ENCODE measurements at regions not wholly inside any gene's neighbourhood (a gene's known extent, or its start where the extent isn't known, plus 50 kb on each side); places are given as distances from the start of the nearest gene placed in this dataset.

GRCh38 chr3:23029001-23029400 is 174.1 kb upstream of the UBE2E2 start:
- no peak for TF ChIP-seq CTCF (conservative IDR thresholded peaks at IDR 0.05)
- peaks cover 8% of the 10 kb centered on the region for H3K9me3 Mint-ChIP-seq
- no peak for DNase-seq (ENCODE audit: extremely low spot score, unreplicated experiment)
- no peak overlapping the region for H3K27ac Mint-ChIP-seq
- H3K4me1 Mint-ChIP-seq (ENCODE audit: unreplicated experiment): no peaks in the 10 kb centered on the region
- no peak overlapping the region for H3K4me3 Mint-ChIP-seq
- no peaks in the 10 kb centered on the region for H3K36me3 Mint-ChIP-seq
- H3K27me3 Mint-ChIP-seq: peaks cover 9% of the 10 kb centered on the region

GRCh38 chr3:23035927-23036640 is 167.0 kb upstream of the UBE2E2 start:
- TF ChIP-seq CTCF (conservative IDR thresholded peaks at IDR 0.05): no peak
- Mint-ChIP-seq H3K4me3 (no peak overlapping the region), H3K4me1 (ENCODE audit: unreplicated experiment) (peaks cover 6% of the 10 kb centered on the region), H3K27me3 (peaks cover 5% of the 10 kb centered on the region), H3K27ac (no peak overlapping the region), H3K9me3 (peaks cover 15% of the 10 kb centered on the region), H3K36me3 (no peaks in the 10 kb centered on the region)
- DNase-seq (ENCODE audit: extremely low spot score, unreplicated experiment): no peak

- H3K9me3 Mint-ChIP-seq: peaks cover 15% of the 10 kb centered on the region
- H3K36me3 Mint-ChIP-seq: no peaks in the 10 kb centered on the region
- H3K4me1 Mint-ChIP-seq (ENCODE audit: unreplicated experiment): peaks cover 6% of the 10 kb centered on the region
- DNase-seq (ENCODE audit: extremely low spot score, unreplicated experiment): no peak
- no peak overlapping the region for H3K27ac Mint-ChIP-seq
- H3K4me3 Mint-ChIP-seq: no peak overlapping the region
- TF ChIP-seq CTCF (conservative IDR thresholded peaks at IDR 0.05): no peak
- peaks cover 5% of the 10 kb centered on the region for H3K27me3 Mint-ChIP-seq
Measured at GRCh38 chr3:23036728-23037127, 166.4 kb upstream of the UBE2E2 start.

GRCh38 chr3:23038471-23038870 is 164.7 kb upstream of the UBE2E2 start:
- Mint-ChIP-seq H3K27ac (no peak overlapping the region), H3K4me3 (no peak overlapping the region), H3K27me3 (peaks cover under 1% of the 10 kb centered on the region), H3K9me3 (peaks cover 8% of the 10 kb centered on the region), H3K4me1 (ENCODE audit: unreplicated experiment) (peaks cover 6% of the 10 kb centered on the region), H3K36me3 (no peaks in the 10 kb centered on the region)
- no peak for TF ChIP-seq CTCF (conservative IDR thresholded peaks at IDR 0.05)
- no peak for DNase-seq (ENCODE audit: extremely low spot score, unreplicated experiment)

- H3K27ac Mint-ChIP-seq: no peak overlapping the region
- peaks cover 3% of the 10 kb centered on the region for H3K36me3 Mint-ChIP-seq
- TF ChIP-seq CTCF (conservative IDR thresholded peaks at IDR 0.05): no peak
Measured at GRCh38 chr3:23041918-23042696, 161.0 kb upstream of the UBE2E2 start.

More at GRCh38 chr3:23041918-23042696, 161.0 kb upstream of the UBE2E2 start:
- Mint-ChIP-seq H3K4me3 (no peak overlapping the region), H3K27me3 (peaks cover 3% of the 10 kb centered on the region), H3K9me3 (peaks cover 13% of the 10 kb centered on the region), H3K4me1 (ENCODE audit: unreplicated experiment) (peaks cover 6% of the 10 kb centered on the region)
- DNase-seq (ENCODE audit: extremely low spot score, unreplicated experiment): no peak
